HCT116 (cell line): ENCODE measurements at regions not wholly inside any gene's neighbourhood (a gene's known extent, or its start where the extent isn't known, plus 50 kb on each side); places are given as distances from the start of the nearest gene placed in this dataset.

ENCODE experiments used
- CTCF ChIP-seq, 3 experiments: fragments of 200-600 bp in 1 of 3; sonication (generic) in 1 of 3; IDR thresholded peaks in 2 of 3; conservative IDR thresholded peaks in 1 of 3; 2 replicates each; pipeline ENCODE4 v1.5.1; 2012 to 2017; ENCODE audit warnings: low read depth in 2 of 3, low read length in 2 of 3, antibody characterized with exemption in 1 of 3, borderline replicate concordance in 1 of 3, control low read depth in 1 of 3, mild to moderate bottlenecking in 1 of 3, mixed read lengths in 1 of 3, mixed run types in 1 of 3, moderate library complexity in 1 of 3; ENCODE audit not compliant: insufficient read depth in 1 of 3
- POLR2A ChIP-seq: IDR thresholded peaks from 2 replicates; pipeline ENCODE4 v1.7.0; 2011; ENCODE audit warnings: borderline replicate concordance; ENCODE audit not compliant: insufficient read depth, insufficient read length; ENCODE audit errors: extremely low read depth
- ZNF274 ChIP-seq: fragments of 200-500 bp; sonication (Bioruptor generic); IDR thresholded peaks from 2 replicates; pipeline ENCODE4 v1.6.1; 2014; ENCODE audit warnings: mild to moderate bottlenecking, low read depth, low read length, inconsistent platforms

GRCh38 chr14:53496668-53497067 lies 343.5 kb upstream of the DDHD1 start:
- TF ChIP-seq CTCF (IDR thresholded peaks at IDR 0.05 in 2 of 3, conservative IDR thresholded peaks at IDR 0.05 in 1 of 3; ENCODE audit: borderline replicate concordance in 1 of 3, insufficient read depth in 1 of 3, low read depth in 2 of 3, low read length in 2 of 3) (no peak), ZNF274 (no peak), POLR2A (no peak)
